ENCODE measurements at regions not wholly inside any gene's neighbourhood (a gene's known extent, or its start where the extent isn't known, plus 50 kb on each side); places are given as distances from the start of the nearest gene placed in this dataset.

GRCh38 chr13:59446391-59446790 lies 717.3 kb downstream of the DIAPH3 start:
- Histone ChIP-seq H3K9me3 (ENCODE audit: control insufficient read depth, insufficient read depth, low read depth, low read length) (no peaks in the 10 kb centered on the region), H3K36me3 (ENCODE audit: control insufficient read depth in 2 of 2, insufficient read depth in 1 of 2, low read length in 2 of 2) (no peaks in the 10 kb centered on the region), H3K27ac (ENCODE audit: extremely low read depth, low read depth, low read length) (no peak overlapping the region), H3K4me1 (ENCODE audit: control insufficient read depth, insufficient read depth, low read length) (no peaks in the 10 kb centered on the region), H3K4me3 (ENCODE audit: low read depth, low read length) (no peak overlapping the region)
- ChIA-PET POLR2A (no interaction called here), CTCF (interaction anchor here (0.6 to 0.7 kb wide), 3 partner anchors 36 to 128 kb away, joined by 3 read pairs; no protein-coding TSS in a partner anchor)
- TF ChIP-seq ZNF571 (tag by site-specific recombination; IDR thresholded peaks at IDR 0.05): no peak
- no peak for TF ChIP-seq KLF16 (tag by site-specific recombination; IDR thresholded peaks at IDR 0.05)
- TF ChIP-seq ZNF560 (tag by site-specific recombination; IDR thresholded peaks at IDR 0.05; ENCODE audit: borderline replicate concordance): no peak
- TF ChIP-seq ZNF580 (tag by site-specific recombination; IDR thresholded peaks at IDR 0.05): no peak
- TF ChIP-seq ZNF416 (tag by site-specific recombination; IDR thresholded peaks at IDR 0.05): no peak
- no peak for TF ChIP-seq ZNF677 (tag by site-specific recombination; IDR thresholded peaks at IDR 0.05)
- TF ChIP-seq ZSCAN5A (tag by site-specific recombination; IDR thresholded peaks at IDR 0.05): no peak
- TF ChIP-seq ZNF48 (tag by site-specific recombination; IDR thresholded peaks at IDR 0.05): no peak
- TF ChIP-seq ZBTB49 (tag by site-specific recombination; IDR thresholded peaks at IDR 0.05; ENCODE audit: low read depth): no peak
- no peak for TF ChIP-seq ZNF449 (tag by site-specific recombination; IDR thresholded peaks at IDR 0.05)
- no peak for TF ChIP-seq GLIS2 (tag by site-specific recombination; IDR thresholded peaks at IDR 0.05)
- no peak for TF ChIP-seq ZNF670 (tag by site-specific recombination; IDR thresholded peaks at IDR 0.05; ENCODE audit: low read depth)

- H3K36me3 ChIP-seq (ENCODE audit: control insufficient read depth in 2 of 2, insufficient read depth in 1 of 2, low read length in 2 of 2): no peaks in the 10 kb centered on the region
Observed at GRCh38 chr13:59447031-59447430, 716.7 kb downstream of the DIAPH3 start.

More at GRCh38 chr13:59447031-59447430, 716.7 kb downstream of the DIAPH3 start:
- H3K27ac ChIP-seq (ENCODE audit: extremely low read depth, low read depth, low read length): no peak overlapping the region
- no peaks in the 10 kb centered on the region for H3K4me1 ChIP-seq (ENCODE audit: control insufficient read depth, insufficient read depth, low read length)
- TF ChIP-seq ZNF223 (tag by site-specific recombination; IDR thresholded peaks at IDR 0.05) (no peak), ZNF16 (tag by site-specific recombination; IDR thresholded peaks at IDR 0.05; ENCODE audit: low read depth) (no peak), ZNF148 (tag by site-specific recombination; IDR thresholded peaks at IDR 0.05; ENCODE audit: borderline replicate concordance) (no peak), ZIC2 (tag by site-specific recombination; IDR thresholded peaks at IDR 0.05) (no peak), ZNF426 (tag by site-specific recombination; IDR thresholded peaks at IDR 0.05) (no peak), ZBTB1 (tag by site-specific recombination; IDR thresholded peaks at IDR 0.05) (no peak), ZNF560 (tag by site-specific recombination; IDR thresholded peaks at IDR 0.05; ENCODE audit: borderline replicate concordance) (no peak), WT1 (tag by site-specific recombination; IDR thresholded peaks at IDR 0.05) (no peak), ZSCAN16 (tag by site-specific recombination; IDR thresholded peaks at IDR 0.05) (no peak)
- CTCF ChIA-PET: interaction anchor here (0.6 to 0.7 kb wide), 2 partner anchors 36 to 125 kb away, joined by 3 read pairs; no protein-coding TSS in a partner anchor
- POLR2A ChIA-PET: no interaction called here
- H3K9me3 ChIP-seq (ENCODE audit: control insufficient read depth, insufficient read depth, low read depth, low read length): no peaks in the 10 kb centered on the region
- no peak overlapping the region for H3K4me3 ChIP-seq (ENCODE audit: low read depth, low read length)

Data from HEK293 (cell line).